ENCODE measurements at regions not wholly inside any gene's neighbourhood (a gene's known extent, or its start where the extent isn't known, plus 50 kb on each side); places are given as distances from the start of the nearest gene placed in this dataset.

DNA sequence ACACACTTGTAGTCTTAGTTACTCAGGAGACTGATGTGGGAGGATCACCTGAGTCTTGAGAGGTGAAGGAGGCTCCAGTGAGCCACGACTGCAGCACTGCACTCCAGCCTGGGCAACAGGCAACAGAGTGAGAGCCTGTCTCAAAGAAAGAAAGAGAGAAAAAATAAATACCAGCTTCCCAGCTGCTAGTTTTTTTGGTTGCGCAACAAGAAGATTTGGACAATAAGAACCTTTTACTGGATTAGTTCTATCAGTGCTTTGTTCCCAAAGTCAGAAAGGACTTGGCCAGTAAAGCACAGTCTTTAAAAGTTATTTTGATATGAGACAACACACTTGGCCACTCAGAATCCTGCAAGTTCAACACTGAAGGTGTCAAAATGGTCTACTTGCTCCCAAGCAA lies 768.1 kb upstream of the LRFN5 start:
- TF ChIP-seq, protein P1, sequence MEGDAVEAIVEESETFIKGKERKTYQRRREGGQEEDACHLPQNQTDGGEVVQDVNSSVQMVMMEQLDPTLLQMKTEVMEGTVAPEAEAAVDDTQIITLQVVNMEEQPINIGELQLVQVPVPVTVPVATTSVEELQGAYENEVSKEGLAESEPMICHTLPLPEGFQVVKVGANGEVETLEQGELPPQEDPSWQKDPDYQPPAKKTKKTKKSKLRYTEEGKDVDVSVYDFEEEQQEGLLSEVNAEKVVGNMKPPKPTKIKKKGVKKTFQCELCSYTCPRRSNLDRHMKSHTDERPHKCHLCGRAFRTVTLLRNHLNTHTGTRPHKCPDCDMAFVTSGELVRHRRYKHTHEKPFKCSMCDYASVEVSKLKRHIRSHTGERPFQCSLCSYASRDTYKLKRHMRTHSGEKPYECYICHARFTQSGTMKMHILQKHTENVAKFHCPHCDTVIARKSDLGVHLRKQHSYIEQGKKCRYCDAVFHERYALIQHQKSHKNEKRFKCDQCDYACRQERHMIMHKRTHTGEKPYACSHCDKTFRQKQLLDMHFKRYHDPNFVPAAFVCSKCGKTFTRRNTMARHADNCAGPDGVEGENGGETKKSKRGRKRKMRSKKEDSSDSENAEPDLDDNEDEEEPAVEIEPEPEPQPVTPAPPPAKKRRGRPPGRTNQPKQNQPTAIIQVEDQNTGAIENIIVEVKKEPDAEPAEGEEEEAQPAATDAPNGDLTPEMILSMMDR (IDR thresholded peaks at IDR 0.05; ENCODE audit: low read depth, low read length): no peak
- DNase-seq (ENCODE audit: extremely low read depth, low read depth): no peak

DNA sequence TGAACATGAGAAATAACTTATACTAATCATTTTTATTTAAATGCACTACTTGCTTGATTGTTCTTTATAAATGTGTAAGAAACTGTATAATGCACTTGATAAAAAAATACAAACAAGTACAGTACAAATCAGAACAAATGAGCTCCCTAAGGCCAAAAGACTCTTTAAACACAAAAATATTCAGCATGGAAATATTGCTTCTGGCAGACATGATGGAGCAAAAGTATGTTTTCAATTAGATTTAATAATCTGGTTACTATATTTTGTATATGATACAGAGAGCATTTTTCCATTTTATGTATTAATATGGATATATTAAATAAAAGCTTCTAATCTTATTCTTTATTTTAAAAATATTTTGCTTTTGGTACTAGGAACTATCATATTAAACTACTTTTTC lies 800.2 kb upstream of the LRFN5 start:
- DNase-seq (ENCODE audit: extremely low read depth, low read depth): no peak
- TF ChIP-seq, protein P1 (IDR thresholded peaks at IDR 0.05; ENCODE audit: low read depth, low read length): no peak

DNA sequence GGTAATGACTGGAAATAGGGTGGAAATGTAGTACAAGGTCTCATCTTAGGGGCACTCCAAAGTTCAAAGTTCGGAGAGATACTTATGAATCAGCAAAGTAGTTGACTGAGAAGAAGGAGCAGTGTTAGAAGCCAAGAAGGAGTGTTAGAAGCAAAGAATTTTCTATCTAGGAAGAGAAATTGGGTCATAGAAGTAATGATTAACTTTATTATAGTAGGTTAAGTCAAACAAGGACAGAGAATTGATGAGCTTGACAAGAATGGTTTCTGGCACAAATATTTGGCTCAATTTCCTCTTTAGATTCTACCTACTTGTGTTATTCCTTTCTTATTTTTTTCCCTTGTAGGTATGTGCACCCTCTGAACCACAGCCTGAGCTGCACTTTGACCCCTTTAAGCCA lies 810.5 kb upstream of the LRFN5 start:
- no peak for DNase-seq (ENCODE audit: extremely low read depth, low read depth)
- TF ChIP-seq, protein P1 (IDR thresholded peaks at IDR 0.05; ENCODE audit: low read depth, low read length): no peak

DNA sequence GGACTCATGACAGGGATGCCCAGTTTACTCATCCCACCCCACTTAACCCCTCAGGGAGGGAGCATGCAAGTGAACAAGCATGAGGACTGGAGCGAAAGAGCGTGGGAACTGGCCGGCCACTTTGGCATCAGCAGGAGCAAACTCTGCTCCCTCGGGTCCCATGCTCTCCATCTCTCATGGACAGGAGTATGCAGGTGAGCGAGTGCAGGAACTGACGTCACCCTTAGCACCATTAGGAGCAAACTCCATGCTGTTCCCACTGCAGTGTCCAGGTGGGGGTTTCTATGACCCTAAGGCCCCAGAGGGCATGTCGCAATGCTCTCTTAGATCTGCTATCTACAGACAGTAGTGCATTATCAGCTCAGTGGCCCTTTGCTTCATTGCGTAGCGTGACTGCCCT lies 821.8 kb upstream of the LRFN5 start:
- TF ChIP-seq, protein P1 (IDR thresholded peaks at IDR 0.05; ENCODE audit: low read depth, low read length): no peak
- no peak for DNase-seq (ENCODE audit: extremely low read depth, low read depth)

DNA sequence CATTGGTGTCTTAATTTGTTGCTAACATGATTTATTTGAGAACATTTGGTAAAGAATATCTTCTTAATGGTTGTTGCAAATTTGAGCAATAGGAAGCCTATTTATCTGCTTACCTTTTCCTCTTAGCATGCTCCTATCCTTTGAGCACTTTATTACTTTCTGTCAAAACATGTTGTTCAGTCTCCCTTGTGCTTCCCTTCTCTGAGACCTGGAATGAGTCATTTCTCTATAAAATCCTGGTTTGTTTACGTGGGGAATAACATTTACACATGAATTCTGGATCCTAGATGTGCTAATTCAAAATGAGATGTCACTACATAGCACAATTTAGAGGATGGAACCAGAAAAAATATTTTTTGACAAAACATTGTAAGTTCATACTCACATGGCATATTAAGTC lies 844.0 kb upstream of the LRFN5 start:
- DNase-seq (ENCODE audit: extremely low read depth, low read depth): no peak
- TF ChIP-seq, protein P1 (IDR thresholded peaks at IDR 0.05; ENCODE audit: low read depth, low read length): no peak

DNA sequence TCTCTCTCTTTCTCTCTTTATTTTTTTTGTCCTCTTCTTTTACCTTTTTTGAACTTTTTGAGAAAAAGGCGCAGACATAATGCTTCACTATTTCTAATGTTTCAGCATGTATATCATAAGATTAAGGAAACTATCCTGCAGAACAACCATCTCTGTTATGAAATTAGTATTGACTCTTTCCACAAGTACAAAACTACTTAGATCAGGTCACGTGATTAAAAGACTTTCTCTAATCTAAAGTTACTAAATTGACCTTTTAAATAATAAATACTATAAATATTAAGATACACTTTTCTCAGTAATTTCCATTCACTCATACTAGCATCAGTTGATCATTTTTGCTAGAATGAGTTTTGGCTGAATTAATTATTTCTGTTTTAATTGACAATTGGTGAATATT lies 844.5 kb upstream of the LRFN5 start:
- TF ChIP-seq, protein P1 (IDR thresholded peaks at IDR 0.05; ENCODE audit: low read depth, low read length): no peak
- no peak for DNase-seq (ENCODE audit: extremely low read depth, low read depth)

DNA sequence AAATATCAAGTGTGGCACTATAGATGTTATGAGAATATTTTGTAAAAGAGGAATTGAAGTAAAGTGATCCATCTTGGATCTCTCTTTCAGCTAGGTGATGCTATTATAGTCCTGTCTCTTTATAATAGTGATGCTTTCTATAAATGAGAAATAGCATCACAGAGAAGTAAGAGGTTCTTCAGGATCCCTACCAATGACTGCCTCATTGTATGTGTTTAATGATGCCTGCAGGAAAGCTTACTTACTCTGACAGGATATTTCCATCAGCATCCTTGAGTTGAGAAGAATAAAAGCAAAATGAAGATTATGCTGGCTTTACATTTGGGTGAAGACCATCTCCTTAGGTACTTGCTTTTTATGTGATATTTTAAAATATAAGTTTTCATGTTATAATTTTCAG lies 846.0 kb upstream of the LRFN5 start:
- TF ChIP-seq, protein P1 (IDR thresholded peaks at IDR 0.05; ENCODE audit: low read depth, low read length): no peak
- DNase-seq (ENCODE audit: extremely low read depth, low read depth): no peak

Measured in AG09319 (cell line).